ENCODE measurements at regions not wholly inside any gene's neighbourhood (a gene's known extent, or its start where the extent isn't known, plus 50 kb on each side); places are given as distances from the start of the nearest gene placed in this dataset.

GRCh38 chr13:85019121-85019520 is 780.1 kb downstream of the SLITRK6 start:
- TF ChIP-seq EZH2phosphoT487 (IDR thresholded peaks at IDR 0.05; ENCODE audit: insufficient read depth, low read depth), result no peak
- no peak for TF ChIP-seq EZH2 (IDR thresholded peaks at IDR 0.05; ENCODE audit: insufficient read depth, poor library complexity, severe bottlenecking)
